Retinal pigment epithelial cell (primary cell): ENCODE measurements at regions not wholly inside any gene's neighbourhood (a gene's known extent, or its start where the extent isn't known, plus 50 kb on each side); places are given as distances from the start of the nearest gene placed in this dataset.

Source experiments
- DNase-seq: peaks from one replicate; pipeline ENCODE4 v3.0.0-alpha.2; 2010; ENCODE audit warnings: low read depth
- H3K4me3 ChIP-seq: 2 replicates; pipeline ENCODE4 v1.5.1; 2011; ENCODE audit warnings: mild to moderate bottlenecking, low read length, control low read depth, moderate library complexity
- TF ChIP-seq, protein P1 (sequence below): conservative IDR thresholded peaks from 2 replicates; pipeline ENCODE4 v1.5.1; 2011; ENCODE audit warnings: low read depth, low read length, control low read depth, inconsistent platforms

DNA sequence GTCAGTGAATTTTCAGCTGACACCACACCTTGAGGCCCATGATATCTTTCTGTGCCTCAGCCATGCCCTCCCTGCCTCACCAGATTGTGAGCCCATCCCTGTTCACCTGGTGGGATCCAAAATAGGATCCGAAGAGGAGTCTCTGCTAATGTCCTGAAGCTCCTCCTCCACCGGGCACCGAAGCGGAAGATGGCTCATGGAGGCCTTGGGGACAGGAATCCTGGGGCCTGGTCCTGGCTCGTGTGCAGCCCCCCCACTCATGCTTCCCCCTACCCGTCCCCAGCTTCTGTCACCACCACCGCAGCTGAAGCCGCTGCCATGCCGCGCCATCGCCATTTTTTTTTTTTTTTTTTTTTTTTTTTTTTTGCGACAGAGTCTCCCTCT lies 1683.4 kb downstream of the TP53TG3F start:
- DNase-seq, result no peak
- TF ChIP-seq, protein P1, sequence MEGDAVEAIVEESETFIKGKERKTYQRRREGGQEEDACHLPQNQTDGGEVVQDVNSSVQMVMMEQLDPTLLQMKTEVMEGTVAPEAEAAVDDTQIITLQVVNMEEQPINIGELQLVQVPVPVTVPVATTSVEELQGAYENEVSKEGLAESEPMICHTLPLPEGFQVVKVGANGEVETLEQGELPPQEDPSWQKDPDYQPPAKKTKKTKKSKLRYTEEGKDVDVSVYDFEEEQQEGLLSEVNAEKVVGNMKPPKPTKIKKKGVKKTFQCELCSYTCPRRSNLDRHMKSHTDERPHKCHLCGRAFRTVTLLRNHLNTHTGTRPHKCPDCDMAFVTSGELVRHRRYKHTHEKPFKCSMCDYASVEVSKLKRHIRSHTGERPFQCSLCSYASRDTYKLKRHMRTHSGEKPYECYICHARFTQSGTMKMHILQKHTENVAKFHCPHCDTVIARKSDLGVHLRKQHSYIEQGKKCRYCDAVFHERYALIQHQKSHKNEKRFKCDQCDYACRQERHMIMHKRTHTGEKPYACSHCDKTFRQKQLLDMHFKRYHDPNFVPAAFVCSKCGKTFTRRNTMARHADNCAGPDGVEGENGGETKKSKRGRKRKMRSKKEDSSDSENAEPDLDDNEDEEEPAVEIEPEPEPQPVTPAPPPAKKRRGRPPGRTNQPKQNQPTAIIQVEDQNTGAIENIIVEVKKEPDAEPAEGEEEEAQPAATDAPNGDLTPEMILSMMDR, result no peak
- no peak overlapping the region for H3K4me3 ChIP-seq

DNA sequence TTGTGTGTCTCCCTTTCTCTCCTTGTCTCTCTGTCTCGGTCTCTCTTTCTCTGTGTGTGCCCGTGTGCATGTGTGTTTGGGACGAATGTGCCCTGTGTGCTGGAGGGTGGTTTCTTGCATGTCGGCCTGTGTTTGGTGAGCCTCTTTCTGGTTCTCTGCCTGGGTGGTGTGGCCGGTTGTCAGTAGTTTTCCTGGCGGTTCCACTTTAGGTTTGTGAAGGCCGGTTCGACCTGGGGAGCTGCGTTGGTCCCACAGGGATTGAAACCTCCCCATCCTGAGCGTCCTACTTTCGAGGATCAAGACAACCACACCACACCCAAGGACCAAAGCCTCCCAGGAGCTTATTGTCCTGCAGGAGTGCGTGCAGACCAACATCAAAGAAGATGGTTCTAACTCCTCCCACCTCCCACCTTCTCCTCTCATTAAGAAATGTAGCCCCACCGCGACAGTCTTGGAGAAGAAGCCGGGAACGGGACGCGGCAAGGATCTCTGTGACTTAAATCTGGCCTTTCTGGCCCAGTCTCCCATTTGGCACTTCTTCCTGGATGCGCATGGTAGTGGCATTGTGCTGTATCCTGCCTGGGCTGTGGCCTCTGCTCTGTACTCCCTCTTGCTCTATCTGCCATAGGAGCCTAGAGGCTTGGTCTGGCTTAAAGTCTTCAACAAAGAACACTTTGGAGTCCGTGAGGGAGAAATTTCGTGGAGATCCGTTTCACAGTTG lies 1685.0 kb downstream of the TP53TG3F start:
- TF ChIP-seq, protein P1, result no peak
- DNase-seq, result no peak
- H3K4me3 ChIP-seq, result no peak overlapping the region

DNA sequence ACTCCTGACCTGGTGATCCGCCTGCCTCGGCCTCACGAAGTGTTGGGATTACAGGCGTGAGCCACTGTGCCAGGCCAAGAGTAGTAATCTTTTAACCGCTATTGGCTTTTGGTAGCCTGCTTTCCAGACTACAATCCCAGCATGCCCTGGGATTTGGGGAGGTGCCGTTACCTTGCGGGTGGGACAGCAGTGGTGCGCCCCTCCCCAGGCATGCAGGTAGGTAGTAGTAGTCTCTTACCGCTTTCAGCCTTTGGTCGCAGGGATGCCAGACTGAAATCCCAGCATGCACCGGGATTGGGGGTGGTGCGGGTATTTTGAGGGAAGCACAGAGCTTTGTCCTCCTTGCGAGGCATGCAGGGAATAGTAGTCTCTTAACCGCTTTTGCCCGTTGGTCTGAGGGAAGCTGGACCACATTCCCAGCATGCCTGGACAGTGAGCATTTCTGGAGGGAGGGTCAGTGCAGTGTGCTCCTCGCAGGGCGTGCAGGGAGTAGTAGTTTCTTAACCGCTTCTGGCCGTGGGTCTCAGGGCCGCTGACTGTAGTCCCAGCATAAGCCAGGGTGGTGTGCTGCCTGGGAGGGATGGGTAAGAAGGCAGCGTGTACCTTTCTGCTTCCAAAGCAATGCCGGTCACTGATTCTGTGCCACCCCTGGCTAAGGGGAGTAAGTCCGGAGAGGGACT lies 1686.8 kb downstream of the TP53TG3F start:
- TF ChIP-seq, protein P1, result no peak
- H3K4me3 ChIP-seq, result no peak overlapping the region
- DNase-seq, result no peak

DNA sequence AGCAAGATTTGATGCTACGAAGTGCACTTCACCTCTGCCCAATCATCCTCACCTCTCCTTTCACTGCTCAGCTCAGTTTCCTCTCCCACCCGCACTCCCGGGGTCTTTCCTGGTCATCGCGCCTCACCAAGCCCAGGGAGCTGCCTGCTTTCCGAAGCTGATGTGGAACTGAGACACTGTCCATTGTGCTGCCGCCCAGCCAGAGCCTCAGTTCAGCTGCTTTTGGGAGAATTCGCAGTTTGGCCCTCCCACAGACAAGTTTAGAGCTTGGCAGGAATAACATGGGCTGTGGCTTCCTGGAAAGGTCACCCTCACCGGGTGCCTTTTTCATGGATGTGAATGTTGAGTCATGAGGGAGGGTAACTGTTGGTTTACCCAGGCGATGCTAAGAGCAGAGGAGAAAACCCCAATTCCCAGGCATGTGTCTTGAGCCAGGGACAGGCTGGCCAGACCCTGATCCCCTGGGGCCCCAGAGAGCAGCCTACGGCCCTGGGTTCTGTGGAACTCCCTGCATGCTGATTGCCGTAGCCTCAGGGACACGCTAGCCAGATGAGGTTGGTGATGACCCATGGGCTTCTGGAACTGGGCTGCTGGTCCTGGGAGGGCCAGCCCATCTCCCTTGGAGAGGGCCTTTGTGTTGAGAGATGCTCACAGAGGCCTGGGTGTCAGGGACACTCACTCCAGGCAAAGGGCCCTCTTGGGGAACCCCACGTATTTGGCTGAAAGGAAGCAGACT lies 1687.5 kb downstream of the TP53TG3F start:
- TF ChIP-seq, protein P1, result no peak

DNA sequence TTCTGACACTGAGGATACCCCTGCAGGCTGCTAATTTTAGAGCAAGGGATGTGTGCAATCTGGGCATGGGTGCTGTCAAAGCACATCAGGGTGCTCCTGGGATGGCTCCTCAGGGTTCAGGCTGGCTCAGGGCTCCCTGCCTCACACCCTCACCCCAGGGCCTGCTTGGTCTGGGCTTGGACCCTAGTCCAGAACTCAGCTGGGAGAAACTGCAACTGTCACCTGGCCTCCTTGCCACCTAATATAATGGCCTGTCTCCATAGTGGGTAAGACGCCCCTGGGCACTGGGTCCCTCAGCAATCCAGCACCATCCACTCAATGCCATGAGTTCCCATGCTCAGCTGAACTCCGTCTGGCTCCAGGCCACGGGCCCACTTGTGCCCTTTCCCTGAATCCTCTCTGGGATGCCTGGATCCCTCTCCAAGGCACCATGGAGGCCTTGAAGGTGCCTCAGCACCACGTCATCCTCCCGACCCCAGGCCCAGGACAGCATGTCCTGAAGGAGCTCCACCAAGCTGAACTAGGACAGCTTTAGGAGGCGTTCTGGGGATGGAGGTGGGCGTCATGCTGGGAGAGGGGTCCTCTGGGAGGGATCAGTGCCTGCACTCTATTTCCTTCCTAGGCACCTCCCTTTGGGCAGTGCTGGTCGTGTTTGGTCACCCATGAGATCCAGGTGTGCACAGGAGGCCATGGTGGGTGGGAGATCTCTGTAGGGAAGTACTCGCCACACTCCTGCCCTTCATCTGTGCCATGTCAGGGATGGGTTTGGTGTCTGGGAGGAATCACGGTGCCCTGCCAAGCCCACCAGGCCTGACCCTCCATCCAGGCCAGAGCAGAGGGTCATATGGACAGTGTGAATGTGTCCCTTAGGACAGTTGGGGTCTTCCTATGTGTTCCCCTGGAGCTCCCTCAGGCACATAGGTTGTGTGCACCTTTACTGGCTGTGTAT lies 1688.4 kb downstream of the TP53TG3F start:
- TF ChIP-seq, protein P1, result no peak
- no peak overlapping the region for H3K4me3 ChIP-seq
- DNase-seq, result no peak

More for the DNA sequence above, 1687.5 kb downstream of the TP53TG3F start:
- H3K4me3 ChIP-seq, result no peak overlapping the region
- no peak for DNase-seq

DNA sequence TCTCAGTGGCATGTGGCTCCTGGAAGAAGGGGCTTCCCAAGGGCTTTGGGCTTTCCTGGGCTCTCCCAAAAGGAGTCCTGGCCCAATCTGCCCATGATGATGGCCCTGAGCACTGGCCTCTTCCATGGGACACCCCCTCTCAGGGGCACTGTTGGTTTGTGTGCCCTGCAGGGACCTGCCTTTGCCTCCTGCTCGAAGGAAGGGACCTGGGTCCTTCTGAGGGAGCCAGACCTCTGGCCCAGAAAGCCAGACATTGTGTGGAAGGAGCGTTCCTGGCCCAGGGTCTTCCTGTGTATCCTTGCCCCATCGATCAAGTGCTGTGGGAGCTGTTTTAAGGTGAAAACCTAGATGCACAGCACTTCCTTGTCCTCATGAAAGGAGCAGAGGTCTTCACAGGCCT lies 1689.3 kb downstream of the TP53TG3F start:
- no peak for DNase-seq
- TF ChIP-seq, protein P1, result no peak
- H3K4me3 ChIP-seq, result no peak overlapping the region
